ENCODE measurements at regions not wholly inside any gene's neighbourhood (a gene's known extent, or its start where the extent isn't known, plus 50 kb on each side); places are given as distances from the start of the nearest gene placed in this dataset.
A peak's percentile ranks its signal among the peaks of the same experiment; 100 is the strongest.

- no peak for TF ChIP-seq CTCF (IDR thresholded peaks at IDR 0.05; ENCODE audit: borderline replicate concordance, control extremely low read depth, extremely low read depth, insufficient read depth, missing control alignments)
- in situ Hi-C loops (cut with MboI; ENCODE audit: low sequenced_read_pairs, unreplicated experiment), result no loop called here
- DNase-seq (ENCODE audit: low spot score), result no peak
These were observed 459.5 kb upstream of the PDE3A start for GRCh38 chr12:19908830-19909229.

- no peak for DNase-seq (ENCODE audit: low spot score)
- in situ Hi-C loops (cut with MboI; ENCODE audit: low sequenced_read_pairs, unreplicated experiment), result no loop called here
- TF ChIP-seq CTCF (IDR thresholded peaks at IDR 0.05; ENCODE audit: borderline replicate concordance, control extremely low read depth, extremely low read depth, insufficient read depth, missing control alignments), result no peak
These were observed 458.9 kb upstream of the PDE3A start for GRCh38 chr12:19909418-19909817.

GRCh38 chr12:19910681-19911080, 457.7 kb upstream of the PDE3A start:
- in situ Hi-C loops (cut with MboI; ENCODE audit: low sequenced_read_pairs, unreplicated experiment), result no loop called here
- DNase-seq (ENCODE audit: low spot score), result no peak
- no peak for TF ChIP-seq CTCF (IDR thresholded peaks at IDR 0.05; ENCODE audit: borderline replicate concordance, control extremely low read depth, extremely low read depth, insufficient read depth, missing control alignments)

GRCh38 chr12:19912991-19913390, 455.3 kb upstream of the PDE3A start:
- in situ Hi-C loops (cut with MboI; ENCODE audit: low sequenced_read_pairs, unreplicated experiment), result no loop called here
- no peak for DNase-seq (ENCODE audit: low spot score)
- no peak for TF ChIP-seq CTCF (IDR thresholded peaks at IDR 0.05; ENCODE audit: borderline replicate concordance, control extremely low read depth, extremely low read depth, insufficient read depth, missing control alignments)

- TF ChIP-seq CTCF (IDR thresholded peaks at IDR 0.05; ENCODE audit: borderline replicate concordance, control extremely low read depth, extremely low read depth, insufficient read depth, missing control alignments), result peak; percentile 49
- in situ Hi-C loops (cut with MboI; ENCODE audit: low sequenced_read_pairs, unreplicated experiment), result no loop called here
- peak; percentile 21 for DNase-seq (ENCODE audit: low spot score)
These were observed 452.7 kb upstream of the PDE3A start for GRCh38 chr12:19915392-19916195.

GRCh38 chr12:19916196-19916753, 452.1 kb upstream of the PDE3A start:
- DNase-seq (ENCODE audit: low spot score), result no peak
- in situ Hi-C loops (cut with MboI; ENCODE audit: low sequenced_read_pairs, unreplicated experiment), result no loop called here
- no peak for TF ChIP-seq CTCF (IDR thresholded peaks at IDR 0.05; ENCODE audit: borderline replicate concordance, control extremely low read depth, extremely low read depth, insufficient read depth, missing control alignments)
